HG03060 (cell line): ENCODE measurements at regions not wholly inside any gene's neighbourhood (a gene's known extent, or its start where the extent isn't known, plus 50 kb on each side); places are given as distances from the start of the nearest gene placed in this dataset.

Experiments
- ATAC-seq: cut with Tn5 transposase; IDR thresholded peaks from one replicate; pipeline ENCODE4 v1.9.1; 2021; ENCODE audit warnings: low read depth, moderate number of reproducible peaks; ENCODE audit not compliant: unreplicated experiment

GRCh38 chr12:125221602-125222001 lies 156.4 kb downstream of the AACS start:
- no peak for ATAC-seq

DNA sequence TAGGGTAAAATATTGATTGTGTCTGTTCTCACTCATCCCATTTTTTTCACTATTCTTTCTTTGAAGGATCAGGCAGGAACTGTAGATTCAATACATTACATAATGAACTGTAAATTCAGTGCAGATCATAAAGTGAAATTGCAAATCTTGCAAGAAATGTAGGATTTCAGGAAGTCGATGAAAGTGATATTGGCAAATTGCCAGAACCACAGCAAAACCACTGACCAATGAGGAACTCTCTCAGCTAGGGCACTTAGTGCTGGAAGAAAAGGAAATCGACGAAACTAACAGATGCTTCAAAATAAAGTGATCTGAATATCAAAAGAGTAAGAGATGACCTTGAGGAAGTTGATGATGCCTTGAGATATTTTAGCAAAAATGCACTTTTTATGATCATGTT lies 157.6 kb downstream of the AACS start:
- ATAC-seq, result no peak

- no peak for ATAC-seq
Observed at GRCh38 chr12:125225641-125226040, 160.4 kb downstream of the AACS start.

DNA sequence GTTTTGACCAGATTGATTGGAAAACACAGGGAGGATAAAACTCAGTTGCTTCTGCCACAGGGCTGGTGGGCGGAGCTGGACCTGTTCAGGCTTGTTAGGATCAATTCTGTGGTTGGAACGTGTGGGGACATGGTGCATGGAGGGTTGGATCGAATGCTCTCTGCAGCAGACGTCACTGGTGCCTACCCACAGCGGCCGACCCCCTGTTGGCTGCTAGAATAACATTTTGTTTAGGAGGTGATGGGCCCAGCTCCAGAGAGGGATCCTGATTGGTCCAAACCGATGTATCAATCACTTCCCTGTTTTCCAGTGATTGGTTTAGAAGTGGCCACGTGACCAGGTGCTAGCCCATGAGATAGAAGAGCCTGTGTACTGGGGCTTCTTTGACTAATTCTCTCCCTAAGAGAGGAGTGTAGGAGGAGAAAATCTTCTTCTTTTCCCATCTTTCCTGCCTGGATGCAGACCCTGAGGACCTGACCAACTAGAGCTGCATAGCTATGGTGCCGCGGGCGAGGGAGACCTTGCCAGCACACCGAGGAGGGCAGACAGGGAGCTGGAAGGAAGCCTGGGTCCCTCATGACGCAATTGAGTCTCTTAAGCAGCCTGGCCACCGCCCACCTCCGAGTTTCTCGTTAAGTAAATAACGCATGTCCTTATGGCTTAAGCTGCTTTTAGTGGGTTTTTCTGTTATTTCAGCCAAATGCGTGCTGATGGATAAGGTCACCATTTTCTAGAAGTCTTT lies 163.5 kb downstream of the AACS start:
- ATAC-seq, result no peak

DNA sequence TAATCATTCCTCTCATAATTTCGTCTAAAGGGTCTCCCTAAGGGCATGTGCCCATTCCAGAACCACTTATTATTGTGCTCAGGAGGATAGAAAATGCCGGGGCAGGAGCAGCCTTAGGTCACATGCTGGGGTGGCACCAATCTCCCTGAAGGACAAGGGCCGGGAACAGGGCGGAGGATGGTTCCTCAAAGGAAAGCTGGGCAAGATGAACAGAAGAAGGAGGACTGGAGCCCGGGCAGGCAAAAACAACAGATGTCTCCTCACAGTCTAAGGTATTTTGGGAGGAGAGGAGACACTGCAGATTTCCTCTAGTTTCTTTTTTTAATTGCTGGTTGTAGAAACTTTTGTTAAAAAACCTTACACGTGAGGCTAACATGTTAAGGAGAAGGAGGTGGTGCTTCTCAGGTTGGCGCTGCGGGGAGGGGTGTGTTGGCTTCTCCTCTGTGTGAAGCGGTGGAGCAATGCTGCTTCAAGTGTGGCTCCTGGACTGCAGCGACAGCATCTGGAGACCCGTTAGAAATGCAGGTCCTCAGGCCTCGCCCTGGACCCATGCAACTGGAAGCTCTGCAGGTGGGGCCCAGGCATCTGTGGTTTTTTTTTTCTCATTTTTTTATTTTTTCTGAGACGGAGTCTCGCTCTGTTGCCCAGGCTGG lies 164.8 kb downstream of the AACS start:
- ATAC-seq, result no peak

DNA sequence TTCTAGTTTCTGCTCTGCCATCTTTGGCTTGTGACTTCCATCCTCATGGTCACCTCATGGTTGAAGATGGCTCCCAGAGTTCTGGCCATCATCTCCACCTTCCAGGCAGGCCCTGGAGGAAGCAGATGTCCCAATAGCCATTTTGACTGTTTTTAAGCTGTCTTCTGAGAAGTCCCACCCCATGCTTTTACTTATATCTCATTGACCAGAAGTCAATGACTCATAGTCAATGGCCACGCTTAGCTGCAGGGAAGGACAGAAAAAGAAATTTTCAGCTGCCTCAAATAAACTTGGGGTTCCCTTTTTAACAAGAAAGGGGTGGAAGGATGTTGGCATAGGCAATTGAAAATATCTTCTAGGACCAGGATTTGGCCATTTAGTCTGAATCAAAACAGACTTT lies 168.1 kb downstream of the AACS start:
- ATAC-seq, result no peak

DNA sequence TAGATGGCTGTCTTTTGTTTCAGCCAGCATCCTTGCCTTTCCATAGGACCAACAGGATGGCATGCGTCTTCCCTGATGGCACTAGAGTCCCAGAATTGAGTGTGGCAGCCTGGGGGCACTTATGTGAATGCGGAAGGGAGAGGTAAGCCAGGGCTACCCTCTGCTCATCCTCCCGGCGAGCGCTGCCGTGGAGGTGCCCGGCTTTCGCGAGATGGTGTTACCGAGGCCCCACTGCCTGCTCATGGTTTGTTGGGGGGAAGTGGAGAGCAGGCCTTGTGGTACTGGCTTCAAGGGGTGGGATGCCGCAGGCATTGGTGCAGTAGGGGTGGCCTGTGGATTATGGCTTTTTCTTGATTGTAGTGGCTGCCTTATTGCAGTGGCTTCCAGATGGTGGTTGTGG lies 174.3 kb downstream of the AACS start:
- no peak for ATAC-seq

DNA sequence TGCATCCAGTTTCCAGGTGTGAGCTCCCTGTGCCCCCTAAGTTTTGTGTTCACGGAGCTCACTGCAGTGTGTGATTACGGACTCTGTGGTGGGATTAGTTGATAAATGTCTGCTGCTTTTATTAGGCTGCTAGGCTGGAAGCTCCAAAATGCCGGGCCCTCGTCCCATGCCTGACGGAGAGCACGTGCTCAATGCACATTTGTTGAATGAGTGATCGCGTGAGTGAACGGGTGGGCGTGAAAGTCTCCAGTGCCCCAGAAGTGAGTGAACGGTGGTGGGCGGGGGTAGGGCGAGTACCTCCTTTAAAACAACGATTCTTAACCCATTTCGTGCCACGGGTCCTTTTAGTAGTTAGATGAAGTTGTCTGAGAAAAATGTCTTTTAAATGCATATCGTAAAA lies 175.5 kb downstream of the AACS start:
- no peak for ATAC-seq

DNA sequence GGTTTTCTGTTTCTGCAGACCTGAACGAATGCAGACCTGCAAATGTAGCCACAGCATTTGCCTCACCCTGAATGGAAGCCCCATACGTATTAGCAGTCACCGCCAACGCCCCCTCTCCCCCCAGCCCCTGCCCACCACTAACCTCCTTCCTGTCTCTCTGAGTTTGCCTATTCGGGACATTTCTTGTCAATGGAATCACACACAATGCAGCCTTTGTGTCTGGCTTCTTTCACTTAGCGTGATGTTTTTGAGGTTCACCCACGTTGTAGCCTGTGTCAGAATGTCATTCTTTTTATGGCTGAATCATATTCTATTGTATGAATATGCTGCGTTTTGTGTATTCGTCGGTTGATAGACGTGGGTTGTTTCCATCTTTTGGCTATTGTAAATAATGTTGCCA lies 178.6 kb downstream of the AACS start:
- no peak for ATAC-seq

DNA sequence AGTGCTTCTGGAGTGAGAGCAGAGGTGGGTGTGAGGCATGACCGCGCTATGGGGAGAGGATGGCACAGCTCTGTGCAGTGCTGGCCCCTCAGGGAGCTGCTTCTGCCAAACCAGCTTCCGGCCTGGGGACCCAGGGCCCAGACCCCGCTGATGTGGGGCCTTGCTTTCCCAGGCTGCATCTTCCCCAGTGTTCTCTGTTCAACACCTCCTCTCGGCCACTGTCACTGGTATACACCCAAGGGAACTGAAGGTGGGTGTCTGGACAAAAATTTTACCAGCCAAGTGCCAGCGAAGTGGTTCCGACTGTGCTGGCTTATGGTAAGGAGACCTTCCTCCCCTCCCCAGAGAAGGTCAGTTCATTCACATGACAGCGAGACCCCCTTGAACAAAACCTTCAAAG lies 179.1 kb downstream of the AACS start:
- no peak for ATAC-seq

DNA sequence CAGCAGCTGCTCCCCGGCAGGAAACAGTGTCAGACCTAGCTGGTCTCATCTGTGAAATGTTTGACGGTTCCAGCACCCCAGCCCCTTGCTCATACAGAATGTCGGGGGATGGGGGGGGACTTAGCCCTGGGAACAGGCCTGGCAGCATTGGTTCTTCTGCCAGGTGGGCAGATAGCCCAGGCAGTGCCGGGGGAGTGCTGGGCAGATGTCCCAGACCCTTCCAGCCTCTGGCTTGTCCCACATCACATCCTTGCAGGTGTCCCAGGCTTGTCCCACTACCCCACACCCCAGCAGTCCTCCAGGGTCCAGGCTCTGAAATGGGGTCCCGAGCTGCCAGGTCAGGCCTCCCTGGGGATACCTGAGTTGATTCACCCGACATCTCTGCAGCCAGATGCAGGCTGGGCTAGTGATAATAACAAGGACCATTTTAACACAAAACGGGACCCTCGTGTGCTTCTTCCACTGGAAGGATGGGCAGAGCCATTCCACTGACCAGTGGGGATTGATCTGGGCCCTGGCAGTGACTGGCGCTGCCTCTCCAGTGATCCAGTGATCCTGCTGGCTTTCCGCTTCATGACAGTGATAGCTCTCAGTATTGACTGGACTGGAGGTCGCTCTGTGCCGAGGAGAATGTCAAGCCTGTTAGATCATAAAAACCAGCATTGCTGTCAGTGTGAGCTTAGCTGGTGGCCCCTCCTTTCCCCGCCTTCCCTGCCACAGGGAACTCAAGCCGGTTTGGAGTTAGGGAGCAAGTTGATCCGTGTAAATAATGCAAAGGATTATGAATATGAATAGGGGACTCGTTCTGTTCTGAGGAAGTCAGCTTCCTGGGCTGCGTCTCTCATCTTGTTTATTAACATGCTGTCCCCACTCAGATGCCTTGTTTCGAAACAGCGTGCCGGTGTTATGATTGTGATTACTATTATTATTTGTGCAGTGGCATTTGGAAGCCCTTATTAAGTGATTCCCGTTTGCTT lies 180.6 kb downstream of the AACS start:
- no peak for ATAC-seq

DNA sequence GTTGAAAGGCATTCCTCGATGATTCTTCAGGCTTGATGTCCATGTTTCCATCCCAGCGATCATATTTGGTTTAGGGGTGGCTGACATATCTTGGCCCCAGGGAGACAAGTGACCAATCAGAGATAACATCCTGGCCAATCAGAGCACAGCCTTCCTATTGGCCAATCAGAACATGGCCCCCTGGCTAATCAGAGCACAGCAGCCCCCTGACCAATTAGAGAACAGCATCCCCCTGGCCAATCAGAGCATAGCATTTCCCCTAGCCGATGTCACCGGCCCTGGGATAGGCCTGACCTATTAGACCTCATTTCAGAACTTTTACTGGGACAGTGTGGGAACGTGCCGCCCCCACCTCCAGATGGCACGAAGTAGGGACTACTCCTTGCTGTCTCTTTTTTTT lies 182.2 kb downstream of the AACS start:
- ATAC-seq, result no peak

- no peak for ATAC-seq
Observed at GRCh38 chr12:125249066-125249824, 184.0 kb downstream of the AACS start.

GRCh38 chr12:125249932-125250331 lies 184.7 kb downstream of the AACS start:
- no peak for ATAC-seq

- ATAC-seq, result no peak
Observed at GRCh38 chr12:125254236-125254635, 189.0 kb downstream of the AACS start.

GRCh38 chr12:125254856-125255255 lies 189.6 kb downstream of the AACS start:
- no peak for ATAC-seq

DNA sequence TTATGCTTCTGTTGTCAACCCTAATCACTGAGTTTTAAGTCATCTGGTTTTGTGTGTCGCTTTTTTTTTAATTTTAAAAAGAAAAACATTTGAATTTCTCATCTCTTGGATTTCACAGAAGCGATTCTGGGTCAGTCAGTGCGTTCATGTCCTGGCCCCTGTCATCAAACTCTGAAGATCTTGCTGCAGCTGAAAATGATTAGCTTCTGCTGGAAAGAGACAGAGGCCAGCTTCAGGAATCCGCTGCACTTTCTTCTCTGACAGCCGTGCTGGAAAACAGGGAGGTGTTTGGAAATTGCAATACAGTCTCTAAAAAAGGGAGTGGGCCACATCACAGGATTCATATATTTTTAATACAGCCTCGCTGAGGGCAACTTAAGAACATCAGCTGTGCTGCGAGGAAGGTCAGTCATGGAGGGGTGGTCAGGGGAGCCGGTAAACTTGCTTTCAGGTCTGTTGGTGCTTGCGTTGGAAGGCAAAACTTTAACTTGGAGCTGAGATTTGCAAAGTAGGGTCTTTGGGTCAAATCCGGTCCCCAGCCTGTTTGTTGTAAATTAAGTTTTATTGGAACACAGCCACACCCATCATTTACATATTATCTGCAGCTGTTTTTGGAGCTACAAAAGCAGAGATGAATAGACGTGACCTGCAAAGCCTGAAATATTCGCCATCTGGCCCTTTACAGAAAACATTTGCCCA lies 190.8 kb downstream of the AACS start:
- no peak for ATAC-seq

GRCh38 chr12:125256634-125256936 lies 191.3 kb downstream of the AACS start:
- no peak for ATAC-seq

- ATAC-seq, result no peak
Observed at GRCh38 chr12:125259178-125259867, 194.1 kb downstream of the AACS start.

- no peak for ATAC-seq
Observed at GRCh38 chr12:125262851-125263250, 197.6 kb downstream of the AACS start.
